ENCODE measurements at regions not wholly inside any gene's neighbourhood (a gene's known extent, or its start where the extent isn't known, plus 50 kb on each side); places are given as distances from the start of the nearest gene placed in this dataset.

DNA sequence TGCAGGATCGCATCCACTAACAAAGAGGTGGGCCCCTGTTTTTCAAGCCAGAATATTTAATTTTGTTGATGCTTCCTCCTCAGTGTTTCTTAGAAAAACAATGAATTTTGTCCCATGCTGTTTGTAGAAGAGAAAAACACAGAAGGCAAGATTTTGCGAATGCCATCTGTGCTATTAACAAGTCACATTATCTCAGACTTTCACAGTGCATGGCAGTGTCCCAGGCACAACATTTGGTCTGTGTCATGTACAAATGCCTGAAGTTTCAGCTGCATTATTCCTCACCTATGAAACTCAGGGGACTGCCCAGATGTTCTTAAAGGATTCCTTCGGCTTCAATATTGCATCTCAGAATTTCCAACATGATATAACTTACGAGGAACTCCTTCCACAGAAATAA, 99.6 kb upstream of the ZC3H11B start:
- H3K4me2 ChIP-seq = no peak overlapping the region
- no peaks in the 10 kb centered on the region for H3K4me1 ChIP-seq
- H3K4me3 ChIP-seq = no peak overlapping the region
- WGBS (ENCODE audit: missing lambda C conversion rate) = 59% methylated on average over 4 of the region's 4 CpGs
- no peaks in the 10 kb centered on the region for H3K9me3 ChIP-seq
- no peak for TF ChIP-seq RNF2 (IDR thresholded peaks at IDR 0.05; ENCODE audit: borderline replicate concordance, low read depth)
- TF ChIP-seq, protein P1, sequence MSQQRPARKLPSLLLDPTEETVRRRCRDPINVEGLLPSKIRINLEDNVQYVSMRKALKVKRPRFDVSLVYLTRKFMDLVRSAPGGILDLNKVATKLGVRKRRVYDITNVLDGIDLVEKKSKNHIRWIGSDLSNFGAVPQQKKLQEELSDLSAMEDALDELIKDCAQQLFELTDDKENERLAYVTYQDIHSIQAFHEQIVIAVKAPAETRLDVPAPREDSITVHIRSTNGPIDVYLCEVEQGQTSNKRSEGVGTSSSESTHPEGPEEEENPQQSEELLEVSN (IDR thresholded peaks at IDR 0.05; ENCODE audit: borderline replicate concordance, low read depth) = no peak
- TF ChIP-seq SREBF2 (IDR thresholded peaks at IDR 0.05) = no peak
- no peak for TF ChIP-seq JUNB (IDR thresholded peaks at IDR 0.05)
- TF ChIP-seq HOXA7 (CRISPR knock-in tag; IDR thresholded peaks at IDR 0.05) = no peak
- TF ChIP-seq RCOR1 (IDR thresholded peaks at IDR 0.05; ENCODE audit: low read depth, low read length) = no peak
- TF ChIP-seq FOXS1 (CRISPR knock-in tag; IDR thresholded peaks at IDR 0.05) = no peak
- no peak for TF ChIP-seq RARB (CRISPR knock-in tag; IDR thresholded peaks at IDR 0.05)
- TF ChIP-seq, protein P2, sequence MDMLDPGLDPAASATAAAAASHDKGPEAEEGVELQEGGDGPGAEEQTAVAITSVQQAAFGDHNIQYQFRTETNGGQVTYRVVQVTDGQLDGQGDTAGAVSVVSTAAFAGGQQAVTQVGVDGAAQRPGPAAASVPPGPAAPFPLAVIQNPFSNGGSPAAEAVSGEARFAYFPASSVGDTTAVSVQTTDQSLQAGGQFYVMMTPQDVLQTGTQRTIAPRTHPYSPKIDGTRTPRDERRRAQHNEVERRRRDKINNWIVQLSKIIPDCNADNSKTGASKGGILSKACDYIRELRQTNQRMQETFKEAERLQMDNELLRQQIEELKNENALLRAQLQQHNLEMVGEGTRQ (IDR thresholded peaks at IDR 0.05) = no peak
- no peak for TF ChIP-seq ZSCAN20 (CRISPR knock-in tag; IDR thresholded peaks at IDR 0.05)
- TF ChIP-seq, protein P3, sequence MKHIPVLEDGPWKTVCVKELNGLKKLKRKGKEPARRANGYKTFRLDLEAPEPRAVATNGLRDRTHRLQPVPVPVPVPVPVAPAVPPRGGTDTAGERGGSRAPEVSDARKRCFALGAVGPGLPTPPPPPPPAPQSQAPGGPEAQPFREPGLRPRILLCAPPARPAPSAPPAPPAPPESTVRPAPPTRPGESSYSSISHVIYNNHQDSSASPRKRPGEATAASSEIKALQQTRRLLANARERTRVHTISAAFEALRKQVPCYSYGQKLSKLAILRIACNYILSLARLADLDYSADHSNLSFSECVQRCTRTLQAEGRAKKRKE (CRISPR knock-in tag; IDR thresholded peaks at IDR 0.05; ENCODE audit: low read depth) = no peak
- TF ChIP-seq PHF8 (IDR thresholded peaks at IDR 0.05; ENCODE audit: borderline replicate concordance, low read depth) = no peak
- TF ChIP-seq HOXB13 (CRISPR knock-in tag; IDR thresholded peaks at IDR 0.05; ENCODE audit: low read depth) = no peak
- no peak for TF ChIP-seq NR3C1 (IDR thresholded peaks at IDR 0.05)
- TF ChIP-seq NFE2L2 (conservative IDR thresholded peaks at IDR 0.05; ENCODE audit: low read length) = no peak
- TF ChIP-seq, protein P4, sequence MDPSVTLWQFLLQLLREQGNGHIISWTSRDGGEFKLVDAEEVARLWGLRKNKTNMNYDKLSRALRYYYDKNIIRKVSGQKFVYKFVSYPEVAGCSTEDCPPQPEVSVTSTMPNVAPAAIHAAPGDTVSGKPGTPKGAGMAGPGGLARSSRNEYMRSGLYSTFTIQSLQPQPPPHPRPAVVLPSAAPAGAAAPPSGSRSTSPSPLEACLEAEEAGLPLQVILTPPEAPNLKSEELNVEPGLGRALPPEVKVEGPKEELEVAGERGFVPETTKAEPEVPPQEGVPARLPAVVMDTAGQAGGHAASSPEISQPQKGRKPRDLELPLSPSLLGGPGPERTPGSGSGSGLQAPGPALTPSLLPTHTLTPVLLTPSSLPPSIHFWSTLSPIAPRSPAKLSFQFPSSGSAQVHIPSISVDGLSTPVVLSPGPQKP (IDR thresholded peaks at IDR 0.05; ENCODE audit: low read depth, low read length) = no peak
- no peak for TF ChIP-seq MAFK (IDR thresholded peaks at IDR 0.05; ENCODE audit: partially characterized antibody)
- TF ChIP-seq MAZ (IDR thresholded peaks at IDR 0.05; ENCODE audit: borderline replicate concordance, low read depth, low read length) = no peak
- TF ChIP-seq, protein P5, sequence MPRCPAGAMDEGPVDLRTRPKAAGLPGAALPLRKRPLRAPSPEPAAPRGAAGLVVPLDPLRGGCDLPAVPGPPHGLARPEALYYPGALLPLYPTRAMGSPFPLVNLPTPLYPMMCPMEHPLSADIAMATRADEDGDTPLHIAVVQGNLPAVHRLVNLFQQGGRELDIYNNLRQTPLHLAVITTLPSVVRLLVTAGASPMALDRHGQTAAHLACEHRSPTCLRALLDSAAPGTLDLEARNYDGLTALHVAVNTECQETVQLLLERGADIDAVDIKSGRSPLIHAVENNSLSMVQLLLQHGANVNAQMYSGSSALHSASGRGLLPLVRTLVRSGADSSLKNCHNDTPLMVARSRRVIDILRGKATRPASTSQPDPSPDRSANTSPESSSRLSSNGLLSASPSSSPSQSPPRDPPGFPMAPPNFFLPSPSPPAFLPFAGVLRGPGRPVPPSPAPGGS (IDR thresholded peaks at IDR 0.05) = no peak
- DNase-seq (ENCODE audit: low read depth in 1 of 2, low spot score in 1 of 2) = no peak
- no peak for FAIRE-seq
- CTCF ChIA-PET = no interaction called here
- POLR2A ChIA-PET = no interaction called here
- no peak for ATAC-seq
- no peak overlapping the region for H3K27ac ChIP-seq

DNA sequence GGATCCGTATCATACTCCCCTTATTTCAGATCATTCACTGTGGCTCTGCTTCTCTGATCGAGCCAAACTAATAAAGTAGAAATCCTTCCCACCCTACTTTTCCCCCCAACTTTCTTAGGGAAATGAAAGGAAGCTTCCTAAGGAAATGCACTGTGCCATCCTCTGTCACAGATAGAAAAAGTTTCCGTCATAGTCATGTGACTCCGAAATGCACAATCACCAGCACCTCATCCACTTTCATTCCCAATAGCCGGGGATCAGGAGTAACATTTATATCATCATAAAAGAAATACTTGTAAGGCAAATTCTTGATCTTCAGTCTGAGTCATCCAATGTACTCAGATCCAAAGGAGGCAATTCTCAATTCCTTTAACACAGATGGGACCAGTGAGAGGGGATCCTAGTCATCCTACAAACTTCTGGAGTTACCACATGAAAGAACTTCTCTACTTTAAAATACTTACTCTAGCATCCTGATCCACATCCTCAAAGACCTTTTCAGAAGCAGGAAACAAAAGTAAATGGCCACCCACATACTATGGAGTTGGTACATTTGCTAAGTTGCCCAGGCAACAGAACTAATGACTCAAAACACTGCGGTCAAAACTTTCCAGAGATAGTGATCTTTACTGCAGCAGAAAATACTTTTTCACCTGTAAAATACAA, 97.8 kb upstream of the ZC3H11B start:
- Histone ChIP-seq H3K4me3 (no peak overlapping the region), H3K9me3 (no peaks in the 10 kb centered on the region), H3K4me2 (no peak overlapping the region), H3K4me1 (no peaks in the 10 kb centered on the region), H3K27ac (no peak overlapping the region)
- ChIA-PET POLR2A (no interaction called here), CTCF (no interaction called here)
- WGBS (ENCODE audit: missing lambda C conversion rate) = 61% methylated on average over 6 of the region's 6 CpGs
- TF ChIP-seq HEYL (CRISPR knock-in tag; IDR thresholded peaks at IDR 0.05) = no peak
- TF ChIP-seq, protein P6, sequence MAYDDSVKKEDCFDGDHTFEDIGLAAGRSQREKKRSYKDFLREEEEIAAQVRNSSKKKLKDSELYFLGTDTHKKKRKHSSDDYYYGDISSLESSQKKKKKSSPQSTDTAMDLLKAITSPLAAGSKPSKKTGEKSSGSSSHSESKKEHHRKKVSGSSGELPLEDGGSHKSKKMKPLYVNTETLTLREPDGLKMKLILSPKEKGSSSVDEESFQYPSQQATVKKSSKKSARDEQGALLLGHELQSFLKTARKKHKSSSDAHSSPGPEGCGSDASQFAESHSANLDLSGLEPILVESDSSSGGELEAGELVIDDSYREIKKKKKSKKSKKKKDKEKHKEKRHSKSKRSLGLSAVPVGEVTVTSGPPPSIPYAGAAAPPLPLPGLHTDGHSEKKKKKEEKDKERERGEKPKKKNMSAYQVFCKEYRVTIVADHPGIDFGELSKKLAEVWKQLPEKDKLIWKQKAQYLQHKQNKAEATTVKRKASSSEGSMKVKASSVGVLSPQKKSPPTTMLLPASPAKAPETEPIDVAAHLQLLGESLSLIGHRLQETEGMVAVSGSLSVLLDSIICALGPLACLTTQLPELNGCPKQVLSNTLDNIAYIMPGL (CRISPR knock-in tag; IDR thresholded peaks at IDR 0.05; ENCODE audit: borderline replicate concordance) = no peak
- no peak for TF ChIP-seq CHD4 (IDR thresholded peaks at IDR 0.05; ENCODE audit: borderline replicate concordance)
- no peak for TF ChIP-seq RNF2 (IDR thresholded peaks at IDR 0.05; ENCODE audit: borderline replicate concordance, low read depth)
- TF ChIP-seq ZFP36 (IDR thresholded peaks at IDR 0.05; ENCODE audit: borderline replicate concordance, partially characterized antibody) = no peak
- no peak for TF ChIP-seq MAZ (IDR thresholded peaks at IDR 0.05; ENCODE audit: borderline replicate concordance, low read depth, low read length)
- no peak for TF ChIP-seq JUNB (IDR thresholded peaks at IDR 0.05)
- no peak for TF ChIP-seq HDAC2 (IDR thresholded peaks at IDR 0.05)
- TF ChIP-seq, protein P7, sequence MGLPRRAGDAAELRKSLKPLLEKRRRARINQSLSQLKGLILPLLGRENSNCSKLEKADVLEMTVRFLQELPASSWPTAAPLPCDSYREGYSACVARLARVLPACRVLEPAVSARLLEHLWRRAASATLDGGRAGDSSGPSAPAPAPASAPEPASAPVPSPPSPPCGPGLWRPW (IDR thresholded peaks at IDR 0.05) = no peak
- TF ChIP-seq ESRRA (IDR thresholded peaks at IDR 0.05; ENCODE audit: borderline replicate concordance, low read length) = no peak
- no peak for TF ChIP-seq CBX8 (IDR thresholded peaks at IDR 0.05)
- no peak for TF ChIP-seq EP300 (IDR thresholded peaks at IDR 0.05)
- TF ChIP-seq CBX2 (IDR thresholded peaks at IDR 0.05; ENCODE audit: borderline replicate concordance, low read depth) = no peak
- no peak for TF ChIP-seq GATA3 (IDR thresholded peaks at IDR 0.05; ENCODE audit: borderline replicate concordance)
- TF ChIP-seq PHF8 (IDR thresholded peaks at IDR 0.05; ENCODE audit: borderline replicate concordance, low read depth) = no peak
- ATAC-seq = peak; percentile 38 to 47; a peak in 4 of 6 replicates
- DNase-seq (ENCODE audit: low read depth in 1 of 2, low spot score in 1 of 2) = peak in 1 of 2 experiments; percentile 23
- FAIRE-seq = no peak

All from A549 (cell line).